ENCODE measurements at regions not wholly inside any gene's neighbourhood (a gene's known extent, or its start where the extent isn't known, plus 50 kb on each side); places are given as distances from the start of the nearest gene placed in this dataset.

DNA sequence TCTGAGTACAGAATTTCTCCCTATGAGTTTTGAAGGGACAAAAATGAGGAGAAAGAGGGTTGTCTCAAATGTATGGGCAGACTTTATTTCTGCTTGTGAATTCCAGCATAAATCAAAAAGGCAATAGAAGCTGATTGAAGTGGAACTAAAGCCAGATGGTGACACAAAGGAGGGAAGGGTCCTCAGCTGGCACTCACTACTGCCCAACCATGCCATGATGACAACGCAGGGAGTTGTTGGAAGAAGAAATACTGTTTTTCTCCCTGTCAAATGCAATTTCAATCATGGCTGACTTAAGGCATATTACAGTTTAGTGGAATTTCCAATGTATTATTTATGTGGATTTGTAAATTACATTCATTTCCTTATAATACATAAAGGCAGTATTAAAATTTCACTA is 805.8 kb downstream of the ADGRL2 start:
- TF ChIP-seq POLR2A (IDR thresholded peaks at IDR 0.05) = no peak
- TF ChIP-seq, protein P1, sequence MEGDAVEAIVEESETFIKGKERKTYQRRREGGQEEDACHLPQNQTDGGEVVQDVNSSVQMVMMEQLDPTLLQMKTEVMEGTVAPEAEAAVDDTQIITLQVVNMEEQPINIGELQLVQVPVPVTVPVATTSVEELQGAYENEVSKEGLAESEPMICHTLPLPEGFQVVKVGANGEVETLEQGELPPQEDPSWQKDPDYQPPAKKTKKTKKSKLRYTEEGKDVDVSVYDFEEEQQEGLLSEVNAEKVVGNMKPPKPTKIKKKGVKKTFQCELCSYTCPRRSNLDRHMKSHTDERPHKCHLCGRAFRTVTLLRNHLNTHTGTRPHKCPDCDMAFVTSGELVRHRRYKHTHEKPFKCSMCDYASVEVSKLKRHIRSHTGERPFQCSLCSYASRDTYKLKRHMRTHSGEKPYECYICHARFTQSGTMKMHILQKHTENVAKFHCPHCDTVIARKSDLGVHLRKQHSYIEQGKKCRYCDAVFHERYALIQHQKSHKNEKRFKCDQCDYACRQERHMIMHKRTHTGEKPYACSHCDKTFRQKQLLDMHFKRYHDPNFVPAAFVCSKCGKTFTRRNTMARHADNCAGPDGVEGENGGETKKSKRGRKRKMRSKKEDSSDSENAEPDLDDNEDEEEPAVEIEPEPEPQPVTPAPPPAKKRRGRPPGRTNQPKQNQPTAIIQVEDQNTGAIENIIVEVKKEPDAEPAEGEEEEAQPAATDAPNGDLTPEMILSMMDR (IDR thresholded peaks at IDR 0.05) = no peak

Data from stomach (tissue), 4 donors.